ENCODE measurements at regions not wholly inside any gene's neighbourhood (a gene's known extent, or its start where the extent isn't known, plus 50 kb on each side); places are given as distances from the start of the nearest gene placed in this dataset.

- Histone ChIP-seq H3K27ac (ENCODE audit: low read depth in 1 of 2, low read length in 1 of 2) (no peak overlapping the region), H3K9me3 (ENCODE audit: control insufficient read depth in 4 of 4, insufficient read depth in 3 of 4, low read length in 3 of 4) (peaks cover 0 to 2% (median 0%) of the 10 kb centered on the region in 4 donors), H3K36me3 (ENCODE audit: control insufficient read depth in 4 of 4, insufficient read depth in 4 of 4, low read length in 4 of 4) (no peaks in the 10 kb centered on the region), H3K4me3 (no peak overlapping the region), H3K27me3 (ENCODE audit: control insufficient read depth in 3 of 3, insufficient read depth in 3 of 3, low read length in 2 of 3) (no peaks in the 10 kb centered on the region), H3K9ac (ENCODE audit: insufficient read depth in 1 of 2, low read length in 2 of 2) (no peak overlapping the region), H3K4me1 (ENCODE audit: control insufficient read depth in 5 of 5, insufficient read depth in 5 of 5, low read length in 5 of 5) (no peaks in the 10 kb centered on the region)
- TF ChIP-seq CTCF (IDR thresholded peaks at IDR 0.05; ENCODE audit: control extremely low read depth, extremely low read depth): no peak
- WGBS, 2 donors: 98% methylated on average over 2 of the region's 2 CpGs
- ATAC-seq (ENCODE audit: insufficient read depth, low FRiP score) (no peak), DNase-seq (no peak)
Measured at GRCh38 chr3:40837300-40837699, 312.5 kb downstream of the ZNF621 start.

GRCh38 chr3:40841131-40841530, 316.4 kb downstream of the ZNF621 start:
- Histone ChIP-seq H3K9ac (ENCODE audit: insufficient read depth in 1 of 2, low read length in 2 of 2) (no peak overlapping the region), H3K4me3 (no peak overlapping the region), H3K36me3 (ENCODE audit: control insufficient read depth in 4 of 4, insufficient read depth in 4 of 4, low read length in 4 of 4) (no peaks in the 10 kb centered on the region), H3K27ac (ENCODE audit: low read depth in 1 of 2, low read length in 1 of 2) (no peak overlapping the region), H3K27me3 (ENCODE audit: control insufficient read depth in 3 of 3, insufficient read depth in 3 of 3, low read length in 2 of 3) (no peaks in the 10 kb centered on the region), H3K9me3 (ENCODE audit: control insufficient read depth in 4 of 4, insufficient read depth in 3 of 4, low read length in 3 of 4) (peaks cover 0 to 6% (median 0%) of the 10 kb centered on the region in 4 donors), H3K4me1 (ENCODE audit: control insufficient read depth in 5 of 5, insufficient read depth in 5 of 5, low read length in 5 of 5) (peaks cover 0 to 4% (median 0%) of the 10 kb centered on the region in 5 donors)
- TF ChIP-seq CTCF (IDR thresholded peaks at IDR 0.05; ENCODE audit: control extremely low read depth, extremely low read depth): no peak
- DNase-seq (no peak), ATAC-seq (ENCODE audit: insufficient read depth, low FRiP score) (no peak)
- WGBS, 2 donors: 88 to 90% methylated on average over 1 of the region's 1 CpG

- no peak for ATAC-seq (ENCODE audit: insufficient read depth, low FRiP score)
- Histone ChIP-seq H3K36me3 (ENCODE audit: control insufficient read depth in 4 of 4, insufficient read depth in 4 of 4, low read length in 4 of 4) (no peaks in the 10 kb centered on the region), H3K4me1 (ENCODE audit: control insufficient read depth in 5 of 5, insufficient read depth in 5 of 5, low read length in 5 of 5) (peaks cover 0 to 4% (median 0%) of the 10 kb centered on the region in 5 donors), H3K9ac (ENCODE audit: insufficient read depth in 1 of 2, low read length in 2 of 2) (no peak overlapping the region), H3K27ac (ENCODE audit: low read depth in 1 of 2, low read length in 1 of 2) (no peak overlapping the region), H3K27me3 (ENCODE audit: control insufficient read depth in 3 of 3, insufficient read depth in 3 of 3, low read length in 2 of 3) (no peaks in the 10 kb centered on the region), H3K4me3 (no peak overlapping the region), H3K9me3 (ENCODE audit: control insufficient read depth in 4 of 4, insufficient read depth in 3 of 4, low read length in 3 of 4) (peaks cover 0 to 6% (median 0%) of the 10 kb centered on the region in 4 donors)
- TF ChIP-seq CTCF (IDR thresholded peaks at IDR 0.05; ENCODE audit: control extremely low read depth, extremely low read depth): no peak
- no peak for DNase-seq
Measured at GRCh38 chr3:40841570-40842109, 316.9 kb downstream of the ZNF621 start.

- H3K27me3 ChIP-seq (ENCODE audit: control insufficient read depth in 3 of 3, insufficient read depth in 3 of 3, low read length in 2 of 3): no peaks in the 10 kb centered on the region
- peaks cover 0 to 6% (median 0%) of the 10 kb centered on the region in 4 donors for H3K9me3 ChIP-seq (ENCODE audit: control insufficient read depth in 4 of 4, insufficient read depth in 3 of 4, low read length in 3 of 4)
- TF ChIP-seq CTCF (IDR thresholded peaks at IDR 0.05; ENCODE audit: control extremely low read depth, extremely low read depth): no peak
- no peaks in the 10 kb centered on the region for H3K36me3 ChIP-seq (ENCODE audit: control insufficient read depth in 4 of 4, insufficient read depth in 4 of 4, low read length in 4 of 4)
- H3K9ac ChIP-seq (ENCODE audit: insufficient read depth in 1 of 2, low read length in 2 of 2): no peak overlapping the region
- H3K27ac ChIP-seq (ENCODE audit: low read depth in 1 of 2, low read length in 1 of 2): no peak overlapping the region
- 97 to 98% methylated on average over 11 of the region's 11 CpGs for WGBS, 2 donors
- ATAC-seq (ENCODE audit: insufficient read depth, low FRiP score) (no peak), DNase-seq (no peak)
- H3K4me1 ChIP-seq (ENCODE audit: control insufficient read depth in 5 of 5, insufficient read depth in 5 of 5, low read length in 5 of 5): peaks cover 0 to 4% (median 0%) of the 10 kb centered on the region in 5 donors
- no peak overlapping the region for H3K4me3 ChIP-seq
Measured at GRCh38 chr3:40842714-40843113, 318.0 kb downstream of the ZNF621 start.

All from lung (tissue), 11 donors.